Trophoblast cell (in vitro differentiated cells and primary cell): ENCODE measurements at regions not wholly inside any gene's neighbourhood (a gene's known extent, or its start where the extent isn't known, plus 50 kb on each side); places are given as distances from the start of the nearest gene placed in this dataset.

Experiments used
- DNase-seq, 2 donors: peaks; one replicate each; pipeline ENCODE4 v3.0.0-alpha.2; 2016
- H2AFZ ChIP-seq: 2 replicates; pipeline ENCODE4 v1.6.1; 2013; ENCODE audit warnings: low read length, moderate library complexity, mild to moderate bottlenecking; ENCODE audit not compliant: insufficient read depth, poor library complexity
- H2AK5ac ChIP-seq: 2 replicates; pipeline ENCODE4 v1.6.1; 2013; ENCODE audit warnings: mild to moderate bottlenecking, low read length
- H2BK120ac ChIP-seq: 2 replicates; pipeline ENCODE4 v1.6.1; 2013; ENCODE audit warnings: low read length, mild to moderate bottlenecking, moderate library complexity; ENCODE audit not compliant: insufficient read depth, poor library complexity
- H2BK12ac ChIP-seq: 2 replicates; pipeline ENCODE4 v1.6.1; 2013; ENCODE audit warnings: mild to moderate bottlenecking, low read length, moderate library complexity
- H2BK5ac ChIP-seq: 2 replicates; pipeline ENCODE4 v1.6.1; 2013; ENCODE audit warnings: low read length, low read depth, moderate library complexity, mild to moderate bottlenecking; ENCODE audit not compliant: poor library complexity
- H3K14ac ChIP-seq: 2 replicates; pipeline ENCODE4 v1.6.1; 2013; ENCODE audit warnings: mild to moderate bottlenecking, low read length
- H3K18ac ChIP-seq: 2 replicates; pipeline ENCODE4 v1.6.1; 2013; ENCODE audit warnings: mild to moderate bottlenecking, low read length
- H3K23ac ChIP-seq: 2 replicates; pipeline ENCODE4 v1.6.1; 2013; ENCODE audit warnings: low read length
- H3K27ac ChIP-seq: 2 replicates; pipeline ENCODE4 v1.5.1; 2013; ENCODE audit warnings: low read depth, mild to moderate bottlenecking, inconsistent platforms, low read length, moderate library complexity
- H3K27me3 ChIP-seq: 2 replicates; pipeline ENCODE4 v1.6.1; 2013; ENCODE audit warnings: inconsistent platforms, mild to moderate bottlenecking, low read length, moderate library complexity; ENCODE audit not compliant: insufficient read depth
- H3K36me3 ChIP-seq, 2 experiments: 1 replicate in 1 of 2; 2 replicates in 1 of 2; pipeline ENCODE4 v1.6.1; 2013; ENCODE audit warnings: low read length in 2 of 2, mild to moderate bottlenecking in 2 of 2, moderate library complexity in 1 of 2; ENCODE audit not compliant: insufficient read depth in 2 of 2, control insufficient read depth in 1 of 2
- H3K4ac ChIP-seq: 2 replicates; pipeline ENCODE4 v1.6.1; 2013; ENCODE audit warnings: low read depth, mild to moderate bottlenecking, low read length, moderate library complexity
- H3K4me1 ChIP-seq, 2 experiments: 1 replicate in 1 of 2; 2 replicates in 1 of 2; pipeline ENCODE4 v1.6.1; 2013; ENCODE audit warnings: low read length in 2 of 2, mild to moderate bottlenecking in 2 of 2, moderate library complexity in 1 of 2; ENCODE audit not compliant: insufficient read depth in 2 of 2, control insufficient read depth in 1 of 2
- H3K4me2 ChIP-seq: 2 replicates; pipeline ENCODE4 v1.6.1; 2013; ENCODE audit warnings: inconsistent platforms, mild to moderate bottlenecking, low read length, moderate library complexity
- H3K4me3 ChIP-seq: 2 replicates; pipeline ENCODE4 v1.5.1; 2013; ENCODE audit warnings: mild to moderate bottlenecking, low read depth, low read length, inconsistent platforms
- H3K79me1 ChIP-seq: one replicate; pipeline ENCODE4 v1.6.1; 2013; ENCODE audit warnings: low read length
- H3K79me2 ChIP-seq: 2 replicates; pipeline ENCODE4 v1.6.1; 2013; ENCODE audit warnings: low read length, mild to moderate bottlenecking; ENCODE audit not compliant: control insufficient read depth, insufficient read depth, poor library complexity
- H3K9ac ChIP-seq: 2 replicates; pipeline ENCODE4 v1.6.1; 2013; ENCODE audit warnings: mild to moderate bottlenecking, low read length
- H3K9me3 ChIP-seq: 2 replicates; pipeline ENCODE4 v1.6.1; 2013; ENCODE audit warnings: low read depth, mild to moderate bottlenecking, control low read depth, inconsistent platforms, low read length; ENCODE audit not compliant: insufficient read depth
- H4K12ac ChIP-seq: 2 replicates; pipeline ENCODE4 v1.6.1; 2013; ENCODE audit warnings: low read depth, mild to moderate bottlenecking, low read length, moderate library complexity
- H4K8ac ChIP-seq: 2 replicates; pipeline ENCODE4 v1.6.1; 2013; ENCODE audit warnings: low read depth, mild to moderate bottlenecking, low read length, moderate library complexity
- H4K91ac ChIP-seq: one replicate; pipeline ENCODE4 v1.6.1; 2013; ENCODE audit warnings: low read depth, mild to moderate bottlenecking, low read length, moderate library complexity
- WGBS: extraction: QIAGEN DNeasy Blood & Tissue Kit; methylation state at CpG from one replicate; pipeline ENCODE4 v1.1.7; 2013; ENCODE audit warnings: missing lambda C conversion rate; ENCODE audit not compliant: insufficient read length, insufficient coverage; ENCODE audit errors: extremely low coverage; 5-methylcytosine and 5-hydroxymethylcytosine counted together

- Histone ChIP-seq H3K23ac (no peak overlapping the region), H2BK12ac (no peak overlapping the region), H2AFZ (no peak overlapping the region), H2AK5ac (no peak overlapping the region), H3K79me1 (no peaks in the 10 kb centered on the region), H3K79me2 (no peaks in the 10 kb centered on the region), H4K91ac (no peak overlapping the region), H3K27ac (no peak overlapping the region), H3K27me3 (no peaks in the 10 kb centered on the region), H3K4ac (no peak overlapping the region), H3K4me3 (no peak overlapping the region), H2BK120ac (no peak overlapping the region), H3K9ac (no peak overlapping the region), H2BK5ac (no peak overlapping the region), H3K9me3 (no peaks in the 10 kb centered on the region), H3K4me1 (peaks cover 0 to 5% of the 10 kb centered on the region in 2 experiments), H3K18ac (no peak overlapping the region), H4K8ac (no peak overlapping the region), H3K14ac (no peak overlapping the region), H3K36me3 (no peaks in the 10 kb centered on the region), H3K4me2 (peak overlapping the region; percentile 26), H4K12ac (no peak overlapping the region)
- no peak for DNase-seq
- no CpG with 5 or more reads among the region's 6 CpGs for WGBS
Observed at GRCh38 chr4:125639182-125639621, 324.4 kb downstream of the FAT4 start.

- no peak overlapping the region for H3K18ac ChIP-seq
- H3K27me3 ChIP-seq = no peaks in the 10 kb centered on the region
- H3K27ac ChIP-seq = no peak overlapping the region
- no peaks in the 10 kb centered on the region for H3K9me3 ChIP-seq
- no peak overlapping the region for H3K4me3 ChIP-seq
- H3K79me2 ChIP-seq = no peaks in the 10 kb centered on the region
- no CpG with 5 or more reads among the region's 1 CpG for WGBS
- no peaks in the 10 kb centered on the region for H3K79me1 ChIP-seq
- H3K9ac ChIP-seq = no peak overlapping the region
- H2AFZ ChIP-seq = no peak overlapping the region
- no peak overlapping the region for H3K23ac ChIP-seq
- no peaks in the 10 kb centered on the region for H3K36me3 ChIP-seq
- peaks cover 0 to 5% of the 10 kb centered on the region in 2 experiments for H3K4me1 ChIP-seq
- no peak overlapping the region for H3K4me2 ChIP-seq
- no peak overlapping the region for H2BK5ac ChIP-seq
- no peak overlapping the region for H2AK5ac ChIP-seq
- no peak for DNase-seq
- no peak overlapping the region for H4K12ac ChIP-seq
- H3K14ac ChIP-seq = no peak overlapping the region
- no peak overlapping the region for H2BK120ac ChIP-seq
- no peak overlapping the region for H2BK12ac ChIP-seq
- H4K8ac ChIP-seq = no peak overlapping the region
- H3K4ac ChIP-seq = no peak overlapping the region
- no peak overlapping the region for H4K91ac ChIP-seq
Observed at GRCh38 chr4:125641611-125642010, 326.9 kb downstream of the FAT4 start.

- no peak overlapping the region for H2BK12ac ChIP-seq
- WGBS = no CpG with 5 or more reads among the region's 5 CpGs
Observed at GRCh38 chr4:125642645-125643044, 327.9 kb downstream of the FAT4 start.

DNA sequence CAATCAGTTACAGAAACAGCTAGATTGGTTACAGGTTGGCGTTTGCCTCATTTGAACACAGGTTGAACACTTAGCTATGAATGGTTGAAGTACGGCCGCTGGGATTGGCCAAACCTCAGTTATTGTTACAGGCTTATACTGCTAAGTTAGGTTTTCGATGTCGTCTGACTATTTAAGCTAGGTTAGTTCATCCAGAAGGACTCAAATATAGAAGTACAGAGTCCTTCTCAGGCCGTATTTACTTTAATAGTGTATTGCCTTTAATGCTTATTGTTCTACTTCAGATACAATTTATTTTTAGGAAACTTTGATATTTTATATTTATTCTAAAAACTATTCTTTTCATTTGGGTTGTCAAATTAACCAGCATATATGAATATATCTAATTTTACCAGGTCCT is 334.7 kb downstream of the FAT4 start:
- H3K79me2 ChIP-seq = no peaks in the 10 kb centered on the region
- no peaks in the 10 kb centered on the region for H3K4me1 ChIP-seq
- no peak overlapping the region for H2BK5ac ChIP-seq
- H3K23ac ChIP-seq = no peak overlapping the region
- H3K14ac ChIP-seq = no peak overlapping the region
- H3K36me3 ChIP-seq = no peaks in the 10 kb centered on the region
- H2BK12ac ChIP-seq = no peak overlapping the region
- no peak for DNase-seq
- H3K79me1 ChIP-seq = no peaks in the 10 kb centered on the region
- no peak overlapping the region for H3K9ac ChIP-seq
- H4K91ac ChIP-seq = no peak overlapping the region
- H3K27ac ChIP-seq = no peak overlapping the region
- no peak overlapping the region for H4K8ac ChIP-seq
- H2AK5ac ChIP-seq = no peak overlapping the region
- no peaks in the 10 kb centered on the region for H3K9me3 ChIP-seq
- no CpG with 5 or more reads among the region's 6 CpGs for WGBS
- H3K4me2 ChIP-seq = no peak overlapping the region
- no peak overlapping the region for H3K18ac ChIP-seq
- no peaks in the 10 kb centered on the region for H3K27me3 ChIP-seq
- H3K4ac ChIP-seq = no peak overlapping the region
- no peak overlapping the region for H4K12ac ChIP-seq
- no peak overlapping the region for H2BK120ac ChIP-seq
- H3K4me3 ChIP-seq = no peak overlapping the region
- H2AFZ ChIP-seq = no peak overlapping the region

More at GRCh38 chr4:125642645-125643044, 327.9 kb downstream of the FAT4 start:
- Histone ChIP-seq H3K9me3 (no peaks in the 10 kb centered on the region), H3K36me3 (no peaks in the 10 kb centered on the region), H3K79me1 (no peaks in the 10 kb centered on the region), H3K4me3 (no peak overlapping the region), H3K27me3 (no peaks in the 10 kb centered on the region), H3K27ac (no peak overlapping the region), H2AK5ac (no peak overlapping the region), H2BK5ac (no peak overlapping the region), H4K91ac (no peak overlapping the region), H4K12ac (no peak overlapping the region), H3K4me1 (peaks cover 0 to 5% of the 10 kb centered on the region in 2 experiments), H3K4me2 (no peak overlapping the region), H2BK120ac (no peak overlapping the region), H3K79me2 (no peaks in the 10 kb centered on the region), H3K18ac (no peak overlapping the region), H3K14ac (no peak overlapping the region), H3K4ac (no peak overlapping the region), H3K9ac (no peak overlapping the region), H4K8ac (no peak overlapping the region), H2AFZ (no peak overlapping the region), H3K23ac (no peak overlapping the region)
- no peak for DNase-seq
